Activated CD8-positive, alpha-beta memory T cell treated with anti-CD3 and anti-CD28 coated beads for 4 hours (primary cell): ENCODE measurements at regions not wholly inside any gene's neighbourhood (a gene's known extent, or its start where the extent isn't known, plus 50 kb on each side); places are given as distances from the start of the nearest gene placed in this dataset.
"Not testable (repeated sequence)": the region's sequence is repeated elsewhere in the genome, so short reads cannot be mapped to it uniquely, and the experiment has no call there.

ENCODE experiments used
- DNase-seq, 2 donors: peaks; one replicate each; pipeline ENCODE4 v3.0.0-alpha.2; 2020; ENCODE audit warnings: low read depth in 2 of 2

GRCh38 chr16:29310852-29311314, 95.6 kb downstream of the NPIPB11 start:
- no peak for DNase-seq

GRCh38 chr16:29310243-29310642, 96.3 kb downstream of the NPIPB11 start:
- DNase-seq, result not testable (repeated sequence)

GRCh38 chr16:29309601-29310000, 96.9 kb downstream of the NPIPB11 start:
- DNase-seq, result not testable (repeated sequence)

GRCh38 chr16:29308644-29309546, 97.6 kb downstream of the NPIPB11 start:
- no peak for DNase-seq

GRCh38 chr16:29307598-29308507, 98.7 kb downstream of the NPIPB11 start:
- no peak for DNase-seq

- no peak for DNase-seq
Observed at GRCh38 chr16:29306943-29307597, 99.4 kb downstream of the NPIPB11 start.

GRCh38 chr16:29306201-29306600, 100.3 kb downstream of the NPIPB11 start:
- no peak for DNase-seq

- DNase-seq, result not testable (repeated sequence)
Observed at GRCh38 chr16:29305018-29305417, 101.5 kb downstream of the NPIPB11 start.

- no peak for DNase-seq
Observed at GRCh38 chr16:29304251-29304650, 102.3 kb downstream of the NPIPB11 start.

GRCh38 chr16:29303520-29303919, 103.0 kb downstream of the NPIPB11 start:
- DNase-seq, result no peak

- DNase-seq, result no peak
Observed at GRCh38 chr16:29302976-29303375, 103.5 kb downstream of the NPIPB11 start.

- DNase-seq, result not testable (repeated sequence)
Observed at GRCh38 chr16:29302433-29302832, 104.1 kb downstream of the NPIPB11 start.

- DNase-seq, result not testable (repeated sequence)
Observed at GRCh38 chr16:29301662-29302285, 104.7 kb downstream of the NPIPB11 start.

GRCh38 chr16:29300541-29301535, 105.7 kb downstream of the NPIPB11 start:
- DNase-seq, result not testable (repeated sequence)

GRCh38 chr16:29300030-29300491, 106.5 kb downstream of the NPIPB11 start:
- DNase-seq, result not testable (repeated sequence)

GRCh38 chr16:29298997-29299396, 107.5 kb downstream of the NPIPB11 start:
- DNase-seq, result not testable (repeated sequence)

GRCh38 chr16:29298307-29298706, 108.2 kb downstream of the NPIPB11 start:
- DNase-seq, result not testable (repeated sequence)

- DNase-seq, result not testable (repeated sequence)
Observed at GRCh38 chr16:29297809-29298177, 108.7 kb downstream of the NPIPB11 start.

GRCh38 chr16:29297144-29297808, 109.2 kb downstream of the NPIPB11 start:
- not testable (repeated sequence) for DNase-seq
